IMR-90 (cell line): ENCODE measurements at regions not wholly inside any gene's neighbourhood (a gene's known extent, or its start where the extent isn't known, plus 50 kb on each side); places are given as distances from the start of the nearest gene placed in this dataset.

Source experiments
- ATAC-seq: fragments of 200-7000 bp; cut with Tn5 transposase; 2 replicates; pipeline ENCODE4 v1.9.1; 2020; ENCODE audit warnings: low read depth, mild to moderate bottlenecking, moderate library complexity
- BruUV-seq: library from RNA; stranded (reverse); fragments of 400-500 nt; replicated peaks from 2 replicates; lab custom pipeline; 2021; lab: Mats Ljungman, UMichigan
- CTCF ChIA-PET: fragments of 300-600 bp; formaldehyde crosslinking; extraction: SDS; loops from one replicate; lab custom pipeline; 2021; ENCODE audit warnings: antibody characterized with exemption; lab: Yijun Ruan, JAX
- POLR2A ChIA-PET: fragments of 300-600 bp; sonication (Branson Sonifier 250); formaldehyde crosslinking; loops from one replicate; lab custom pipeline; 2022; ENCODE audit warnings: antibody characterized with exemption; ENCODE audit not compliant: unreplicated experiment; lab: Charles Lee
- DNase-seq: peaks from one replicate; pipeline ENCODE4 v3.0.0; 2013
- H2AFZ ChIP-seq: replicated peaks from 2 replicates; pipeline ENCODE3; 2013; ENCODE audit warnings: low read length, mild to moderate bottlenecking; ENCODE audit not compliant: poor library complexity
- H2AK5ac ChIP-seq: 2 replicates; pipeline ENCODE4 v1.6.1; 2013; ENCODE audit warnings: low read depth, low read length, inconsistent platforms
- H2AK9ac ChIP-seq: replicated peaks from 2 replicates; pipeline ENCODE3; 2013; ENCODE audit warnings: mild to moderate bottlenecking, low read depth, low read length, moderate library complexity; ENCODE audit not compliant: poor library complexity
- H2BK120ac ChIP-seq: 2 replicates; pipeline ENCODE4 v1.6.1; 2013; ENCODE audit warnings: low read depth, low read length, inconsistent platforms
- H2BK15ac ChIP-seq: 3 replicates; pipeline ENCODE4 v1.6.1; 2013; ENCODE audit warnings: low read depth, low read length, inconsistent platforms
- H2BK20ac ChIP-seq: 2 replicates; pipeline ENCODE4 v1.6.1; 2013; ENCODE audit warnings: low read depth, mild to moderate bottlenecking, inconsistent platforms, low read length, moderate library complexity
- H2BK5ac ChIP-seq: 2 replicates; pipeline ENCODE4 v1.6.1; 2013; ENCODE audit warnings: mild to moderate bottlenecking, low read depth, low read length, inconsistent platforms; ENCODE audit not compliant: poor library complexity, severe bottlenecking
- H3K14ac ChIP-seq: replicated peaks from 2 replicates; pipeline ENCODE4 v1.6.1; 2013; ENCODE audit warnings: low read depth, low read length, inconsistent platforms
- H3K18ac ChIP-seq: 2 replicates; pipeline ENCODE4 v1.6.1; 2013; ENCODE audit warnings: low read depth, low read length, control low read depth
- H3K23ac ChIP-seq: 2 replicates; pipeline ENCODE4 v1.6.1; 2013; ENCODE audit warnings: low read depth, low read length, inconsistent platforms
- H3K27ac ChIP-seq: 2 replicates; pipeline ENCODE4 v1.5.1; 2013; ENCODE audit warnings: mild to moderate bottlenecking, control low read depth, low read length; ENCODE audit not compliant: insufficient read depth
- H3K27me3 ChIP-seq: 2 replicates; pipeline ENCODE4 v1.6.1; 2013; ENCODE audit warnings: low read length; ENCODE audit not compliant: control insufficient read depth, insufficient read depth
- H3K36me3 ChIP-seq: 2 replicates; pipeline ENCODE4 v1.6.1; 2013; ENCODE audit warnings: low read length, mixed read lengths; ENCODE audit not compliant: control insufficient read depth, insufficient read depth
- H3K4ac ChIP-seq: 2 replicates; pipeline ENCODE4 v1.6.1; 2013; ENCODE audit warnings: low read depth, low read length, inconsistent platforms
- H3K4me1 ChIP-seq: 2 replicates; pipeline ENCODE4 v1.6.1; 2013; ENCODE audit warnings: low read length, mixed read lengths; ENCODE audit not compliant: control insufficient read depth, insufficient read depth
- H3K4me2 ChIP-seq: 2 replicates; pipeline ENCODE4 v1.6.1; 2013; ENCODE audit warnings: low read depth, mild to moderate bottlenecking, control low read depth, low read length, moderate library complexity
- H3K4me3 ChIP-seq: 2 replicates; pipeline ENCODE4 v1.5.1; 2013; ENCODE audit warnings: low read depth, mild to moderate bottlenecking, control low read depth, low read length, moderate library complexity; ENCODE audit not compliant: insufficient read depth
- H3K56ac ChIP-seq: 2 replicates; pipeline ENCODE4 v1.6.1; 2013; ENCODE audit warnings: low read length, inconsistent platforms; ENCODE audit not compliant: insufficient read depth; ENCODE audit errors: extremely low read depth
- H3K79me1 ChIP-seq, 2 experiments: 2 replicates each; pipeline ENCODE4 v1.6.1; 2013; ENCODE audit warnings: low read length in 2 of 2, inconsistent platforms in 1 of 2, low read depth in 1 of 2
- H3K9ac ChIP-seq: 2 replicates; pipeline ENCODE4 v1.6.1; 2013; ENCODE audit warnings: low read depth, low read length, control low read depth
- H3K9me1 ChIP-seq: 2 replicates; pipeline ENCODE4 v1.6.1; 2013; ENCODE audit warnings: low read length, inconsistent platforms; ENCODE audit not compliant: insufficient read depth
- H3K9me3 ChIP-seq: 2 replicates; pipeline ENCODE4 v1.6.1; 2013; ENCODE audit warnings: low read length; ENCODE audit not compliant: control insufficient read depth, insufficient read depth
- H4K20me1 ChIP-seq: 2 replicates; pipeline ENCODE4 v1.6.1; 2013; ENCODE audit warnings: low read length, inconsistent platforms; ENCODE audit not compliant: insufficient read depth
- H4K5ac ChIP-seq: 2 replicates; pipeline ENCODE4 v1.6.1; 2013; ENCODE audit warnings: mild to moderate bottlenecking, low read depth, low read length, control low read depth
- H4K8ac ChIP-seq, 2 experiments: 2 replicates each; pipeline ENCODE4 v1.6.1; 2013; ENCODE audit warnings: low read depth in 2 of 2, low read length in 2 of 2, control low read depth in 1 of 2, inconsistent platforms in 1 of 2
- H4K91ac ChIP-seq: 2 replicates; pipeline ENCODE4 v1.6.1; 2013; ENCODE audit warnings: low read depth, low read length, inconsistent platforms; ENCODE audit not compliant: insufficient read depth
- BHLHE40 ChIP-seq: fragments of 150-350 bp; IDR thresholded peaks from 2 replicates; pipeline ENCODE4 v1.6.1; 2016; ENCODE audit warnings: mild to moderate bottlenecking, low read depth, low read length
- CEBPB ChIP-seq: IDR thresholded peaks from 2 replicates; pipeline ENCODE4 v1.6.1; 2012; ENCODE audit warnings: low read depth, low read length, improper control_type of control experiment
- FOS ChIP-seq: fragments of 150-350 bp; IDR thresholded peaks from 2 replicates; pipeline ENCODE4 v1.6.1; 2016; ENCODE audit warnings: low read depth, low read length
- MAFK ChIP-seq: IDR thresholded peaks from 2 replicates; pipeline ENCODE4 v1.6.1; 2012; ENCODE audit warnings: low read depth, low read length, improper control_type of control experiment
- NFE2L2 ChIP-seq: fragments of 150-350 bp; IDR thresholded peaks from 2 replicates; pipeline ENCODE4 v1.6.1; 2016; ENCODE audit warnings: low read depth, mild to moderate bottlenecking, low read length
- POLR2A ChIP-seq: IDR thresholded peaks from 2 replicates; pipeline ENCODE4 v1.6.1; 2012; ENCODE audit warnings: mild to moderate bottlenecking, low read depth, low read length
- RAD21 ChIP-seq: IDR thresholded peaks from 2 replicates; pipeline ENCODE4 v1.6.1; 2012; ENCODE audit warnings: low read length, improper control_type of control experiment
- RFX5 ChIP-seq: IDR thresholded peaks from 2 replicates; pipeline ENCODE4 v1.8.0; 2012; ENCODE audit warnings: low read depth, mild to moderate bottlenecking, low read length, moderate library complexity
- SMC3 ChIP-seq: fragments of 150-350 bp; IDR thresholded peaks from 2 replicates; pipeline ENCODE4 v1.6.1; 2016; ENCODE audit warnings: low read depth, mild to moderate bottlenecking, antibody characterized with exemption, low read length, moderate library complexity
- WGBS, 2 experiments: methylation state at CpG; one replicate each; pipeline versions ENCODE4 v1.1.5 to v1.1.7; 2013; ENCODE audit warnings: missing lambda C conversion rate in 2 of 2; ENCODE audit not compliant: insufficient read length in 1 of 2; ENCODE audit errors: extremely low coverage in 2 of 2; 5-methylcytosine and 5-hydroxymethylcytosine counted together
- dilution Hi-C: fragments of 300-500 bp; cut with HindIII; formaldehyde crosslinking; loops from one replicate; pipeline ENCODE4 v1.14.3; 2018; ENCODE audit warnings: low sequenced_read_pairs; ENCODE audit not compliant: unreplicated experiment
- in situ Hi-C: fragments of 300-500 bp; cut with MboI; formaldehyde crosslinking; loops from 3 replicates; pipeline ENCODE4 v1.14.3; 2019; ENCODE audit warnings: low sequenced_read_pairs, inconsistent platforms, mixed read lengths
- intact Hi-C: fragments of 100-400 bp; cut with micrococcal nuclease; formaldehyde crosslinking; loops from 2 replicates; pipeline ENCODE4 v1.10.0; 2022
- TF ChIP-seq, protein P1 (sequence below): fragments of 150-350 bp; IDR thresholded peaks from 2 replicates; pipeline ENCODE4 v1.6.1; 2017; ENCODE audit warnings: mild to moderate bottlenecking, antibody characterized with exemption, low read length, low read depth

GRCh38 chr22:34038801-34039555 lies 118.7 kb upstream of the LARGE1 start:
- intact Hi-C loops = no loop called here
- 62% methylated on average over 4 of the region's 11 CpGs; no CpG with 5 or more reads in 1 of the 2 experiments for WGBS, 2 experiments
- Histone ChIP-seq H3K9me1 (no peaks in the 10 kb centered on the region), H3K56ac (no peak overlapping the region), H3K23ac (no peak overlapping the region), H3K36me3 (no peaks in the 10 kb centered on the region), H3K4me3 (no peak overlapping the region), H4K8ac (no peak overlapping the region), H4K5ac (no peak overlapping the region), H3K79me1 (no peaks in the 10 kb centered on the region), H4K20me1 (no peaks in the 10 kb centered on the region), H2AK9ac (no peak overlapping the region), H4K91ac (no peak overlapping the region), H3K9ac (no peak overlapping the region), H3K4me2 (no peak overlapping the region), H3K18ac (no peak overlapping the region), H2BK20ac (no peak overlapping the region), H3K27ac (no peak overlapping the region), H2AFZ (no peak overlapping the region), H2BK15ac (no peak overlapping the region), H3K14ac (no peak overlapping the region), H2AK5ac (no peak overlapping the region), H3K4ac (no peak overlapping the region), H2BK5ac (no peak overlapping the region), H3K27me3 (no peaks in the 10 kb centered on the region), H3K9me3 (peaks cover 12% of the 10 kb centered on the region), H2BK120ac (no peak overlapping the region), H3K4me1 (no peaks in the 10 kb centered on the region)
- dilution Hi-C loops = no loop called here
- ChIA-PET CTCF (no interaction called here), POLR2A (no interaction called here)
- in situ Hi-C loops = no loop called here
- DNase-seq (no peak), ATAC-seq (no peak)
- no TSS peak for BruUV-seq
- no peak for TF ChIP-seq FOS
- TF ChIP-seq NFE2L2 = no peak
- TF ChIP-seq RFX5 = no peak
- TF ChIP-seq, protein P1, sequence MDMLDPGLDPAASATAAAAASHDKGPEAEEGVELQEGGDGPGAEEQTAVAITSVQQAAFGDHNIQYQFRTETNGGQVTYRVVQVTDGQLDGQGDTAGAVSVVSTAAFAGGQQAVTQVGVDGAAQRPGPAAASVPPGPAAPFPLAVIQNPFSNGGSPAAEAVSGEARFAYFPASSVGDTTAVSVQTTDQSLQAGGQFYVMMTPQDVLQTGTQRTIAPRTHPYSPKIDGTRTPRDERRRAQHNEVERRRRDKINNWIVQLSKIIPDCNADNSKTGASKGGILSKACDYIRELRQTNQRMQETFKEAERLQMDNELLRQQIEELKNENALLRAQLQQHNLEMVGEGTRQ = no peak
- TF ChIP-seq MAFK = no peak
- no peak for TF ChIP-seq BHLHE40
- TF ChIP-seq RAD21 = no peak
- TF ChIP-seq SMC3 = no peak
- TF ChIP-seq POLR2A = no peak
- TF ChIP-seq CEBPB = no peak
